Fibroblast of lung (primary cell): ENCODE measurements at regions not wholly inside any gene's neighbourhood (a gene's known extent, or its start where the extent isn't known, plus 50 kb on each side); places are given as distances from the start of the nearest gene placed in this dataset.

Experiments
- CTCF ChIP-seq, 2 donors: IDR thresholded peaks in 1 of 2; conservative IDR thresholded peaks in 1 of 2; 1 replicate in 1 of 2; 2 replicates in 1 of 2; pipeline ENCODE4 v1.5.1; 2011 to 2012; ENCODE audit warnings: low read length in 2 of 2, control low read depth in 1 of 2, inconsistent platforms in 1 of 2, low read depth in 1 of 2, mild to moderate bottlenecking in 1 of 2
- EZH2 ChIP-seq: IDR thresholded peaks from 2 replicates; pipeline ENCODE4 v1.5.1; 2012; ENCODE audit warnings: low read length, control low read depth, mild to moderate bottlenecking; ENCODE audit errors: missing control alignments

GRCh38 chr13:80499536-80500290, 158.8 kb upstream of the SPRY2 start:
- TF ChIP-seq CTCF (conservative IDR thresholded peaks at IDR 0.05 in 1 of 2, IDR thresholded peaks at IDR 0.05 in 1 of 2; ENCODE audit: low read depth in 1 of 2, low read length in 2 of 2) (no peak), EZH2 (no peak)
